Transverse colon (tissue), 3 donors: ENCODE measurements at regions not wholly inside any gene's neighbourhood (a gene's known extent, or its start where the extent isn't known, plus 50 kb on each side); places are given as distances from the start of the nearest gene placed in this dataset.

ENCODE experiments used
- CTCF ChIP-seq, 5 experiments: fragments of 200-600 bp in 3 of 5; fragments of 450-650 bp in 2 of 5; sonication (generic) in 3 of 5; IDR thresholded peaks; 1 replicate in 2 of 5; 2 replicates in 3 of 5; pipeline ENCODE4 v1.5.1; 2016 to 2017; ENCODE audit warnings: antibody characterized with exemption in 5 of 5, inconsistent platforms in 3 of 5, mild to moderate bottlenecking in 2 of 5, moderate library complexity in 1 of 5
- EP300 ChIP-seq: sonication (generic); formaldehyde crosslinking; IDR thresholded peaks from one replicate; pipeline ENCODE4 v1.6.1; 2017; ENCODE audit warnings: antibody characterized with exemption, low read depth
- POLR2A ChIP-seq: fragments of 450-650 bp; IDR thresholded peaks from one replicate; pipeline ENCODE4 v1.6.1; 2016; ENCODE audit warnings: antibody characterized with exemption, mild to moderate bottlenecking, moderate library complexity

- no peak for TF ChIP-seq CTCF (IDR thresholded peaks at IDR 0.05)
- no peak for TF ChIP-seq POLR2A
- no peak for TF ChIP-seq EP300
These were observed 146.1 kb downstream of the AQP9 start for GRCh38 chr15:58284293-58284692.
